Body of pancreas (tissue), 4 donors: ENCODE measurements at regions not wholly inside any gene's neighbourhood (a gene's known extent, or its start where the extent isn't known, plus 50 kb on each side); places are given as distances from the start of the nearest gene placed in this dataset.

ENCODE experiments used
- POLR2A ChIP-seq, 3 donors: fragments of 450-650 bp; IDR thresholded peaks; one replicate each; pipeline ENCODE4 v1.6.1; 2016; ENCODE audit warnings: antibody characterized with exemption in 3 of 3, mild to moderate bottlenecking in 2 of 3
- TF ChIP-seq, protein P1 (sequence below), 7 experiments: fragments of 450-650 bp in 4 of 7; fragments of 200-600 bp in 3 of 7; sonication (generic) in 3 of 7; IDR thresholded peaks; one replicate each; pipeline ENCODE4 v1.5.1; 2016 to 2019; ENCODE audit warnings: antibody characterized with exemption in 7 of 7

DNA sequence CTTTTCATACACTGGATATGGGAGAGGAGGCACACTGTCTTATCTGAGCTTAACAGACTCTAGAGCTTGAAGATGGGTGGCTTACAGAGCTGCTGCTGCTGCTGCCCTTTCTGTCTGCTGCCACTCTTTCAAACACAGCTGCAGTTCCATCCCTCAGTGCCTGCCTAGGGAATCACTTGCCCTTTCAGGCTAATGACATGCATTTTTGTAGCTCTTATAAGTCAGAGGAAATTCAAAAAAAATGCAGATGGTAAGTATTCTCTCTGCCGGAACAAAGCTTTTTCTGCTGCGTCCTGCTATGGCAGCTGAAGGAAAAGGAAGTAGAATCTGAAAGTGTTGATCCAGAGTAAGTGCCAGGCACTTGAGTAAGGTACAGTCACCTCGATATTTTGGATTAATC, 460.4 kb upstream of the DIAPH2 start:
- TF ChIP-seq, protein P1, sequence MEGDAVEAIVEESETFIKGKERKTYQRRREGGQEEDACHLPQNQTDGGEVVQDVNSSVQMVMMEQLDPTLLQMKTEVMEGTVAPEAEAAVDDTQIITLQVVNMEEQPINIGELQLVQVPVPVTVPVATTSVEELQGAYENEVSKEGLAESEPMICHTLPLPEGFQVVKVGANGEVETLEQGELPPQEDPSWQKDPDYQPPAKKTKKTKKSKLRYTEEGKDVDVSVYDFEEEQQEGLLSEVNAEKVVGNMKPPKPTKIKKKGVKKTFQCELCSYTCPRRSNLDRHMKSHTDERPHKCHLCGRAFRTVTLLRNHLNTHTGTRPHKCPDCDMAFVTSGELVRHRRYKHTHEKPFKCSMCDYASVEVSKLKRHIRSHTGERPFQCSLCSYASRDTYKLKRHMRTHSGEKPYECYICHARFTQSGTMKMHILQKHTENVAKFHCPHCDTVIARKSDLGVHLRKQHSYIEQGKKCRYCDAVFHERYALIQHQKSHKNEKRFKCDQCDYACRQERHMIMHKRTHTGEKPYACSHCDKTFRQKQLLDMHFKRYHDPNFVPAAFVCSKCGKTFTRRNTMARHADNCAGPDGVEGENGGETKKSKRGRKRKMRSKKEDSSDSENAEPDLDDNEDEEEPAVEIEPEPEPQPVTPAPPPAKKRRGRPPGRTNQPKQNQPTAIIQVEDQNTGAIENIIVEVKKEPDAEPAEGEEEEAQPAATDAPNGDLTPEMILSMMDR (IDR thresholded peaks at IDR 0.05), result no peak
- TF ChIP-seq POLR2A (IDR thresholded peaks at IDR 0.05), result no peak
